K562 (cell line): ENCODE measurements at regions not wholly inside any gene's neighbourhood (a gene's known extent, or its start where the extent isn't known, plus 50 kb on each side); places are given as distances from the start of the nearest gene placed in this dataset.

Source experiments
- ATAC-seq: fragments of 200-7000 bp; cut with Tn5 transposase; 3 replicates; pipeline ENCODE4 v1.9.1; 2020; ENCODE audit warnings: moderate library complexity
- BruUV-seq: library from RNA; stranded (reverse); fragments of 400-500 nt; replicated peaks from 2 replicates; lab custom pipeline; 2021; lab: Mats Ljungman, UMichigan
- CTCF ChIA-PET: fragments of 300-600 bp; formaldehyde crosslinking; extraction: SDS; loops from one replicate; lab custom pipeline; 2021; ENCODE audit warnings: low intra/inter-chr PET ratio; lab: Yijun Ruan, JAX
- POLR2A ChIA-PET: fragments of 300-600, 350-650 bp; sonication (Branson Sonifier 250); formaldehyde crosslinking; extraction: SDS; loops from one replicate; lab custom pipeline; 2021; ENCODE audit warnings: antibody characterized with exemption, inconsistent platforms; lab: Yijun Ruan, JAX
- DNase-seq, 4 experiments: peaks; one replicate each; pipeline versions ENCODE4 v3.0.0 to v3.0.0-alpha.2; 2011 to 2018; ENCODE audit warnings: low spot score in 3 of 4, mixed read lengths in 3 of 4; ENCODE audit errors: extremely low read depth in 1 of 4
- FAIRE-seq: peaks from 2 replicates; lab custom pipeline; 2011; peaks lifted over from hg19 to GRCh38; lab: Jason Lieb, UNC
- H2AFZ ChIP-seq: 2 replicates; pipeline ENCODE4 v1.6.0; 2011; ENCODE audit warnings: low read depth, low read length, control low read depth, inconsistent platforms
- H3K27ac ChIP-seq: fragments of 200-600 bp; 3 replicates; pipeline ENCODE4 v1.8.0; 2011; ENCODE audit warnings: low read depth, mild to moderate bottlenecking, control low read depth, inconsistent platforms, low read length, moderate library complexity, mixed read lengths; ENCODE audit errors: extremely low read depth
- H3K27me3 ChIP-seq, 2 experiments: fragments of 300-600 bp in 1 of 2; 2 replicates in 1 of 2; 3 replicates in 1 of 2; pipeline versions ENCODE4 v1.6.0 to v1.8.0; 2011; ENCODE audit warnings: inconsistent platforms in 2 of 2, low read length in 2 of 2, mild to moderate bottlenecking in 1 of 2, mixed read lengths in 1 of 2, moderate library complexity in 1 of 2; ENCODE audit not compliant: control insufficient read depth in 2 of 2, insufficient read depth in 2 of 2
- H3K36me3 ChIP-seq: fragments of 300-600 bp; 3 replicates; pipeline ENCODE4 v1.8.0; 2011; ENCODE audit warnings: mild to moderate bottlenecking, low read length, inconsistent platforms; ENCODE audit not compliant: control insufficient read depth, insufficient read depth
- H3K4me1 ChIP-seq, 2 experiments: fragments of 200-600 bp in 1 of 2; replicated peaks in 1 of 2; 2 replicates in 1 of 2; 3 replicates in 1 of 2; pipeline versions ENCODE4 v1.5.1 to v1.8.0; 2011; ENCODE audit warnings: inconsistent platforms in 2 of 2, low read length in 2 of 2, mild to moderate bottlenecking in 1 of 2, mixed read lengths in 1 of 2, moderate library complexity in 1 of 2; ENCODE audit not compliant: control insufficient read depth in 2 of 2, insufficient read depth in 2 of 2
- H3K4me2 ChIP-seq: 2 replicates; pipeline ENCODE4 v1.6.1; 2011; ENCODE audit warnings: low read length, control low read depth, inconsistent platforms, mixed read lengths; ENCODE audit not compliant: insufficient read depth
- H3K4me3 ChIP-seq: fragments of 200-600 bp; sonication (generic), shearing (Covaris generic); 2 replicates; pipeline ENCODE4 v1.5.1; 2016; ENCODE audit warnings: control low read depth, inconsistent platforms
- H3K79me2 ChIP-seq: fragments of 200-600 bp; 3 replicates; pipeline ENCODE4 v1.8.0; 2011; ENCODE audit warnings: low read length, inconsistent platforms; ENCODE audit not compliant: control insufficient read depth, insufficient read depth
- H3K9ac ChIP-seq, 2 experiments: 2 replicates each; pipeline versions ENCODE4 v1.6.0 to v1.6.1; 2011; ENCODE audit warnings: low read depth in 2 of 2, low read length in 2 of 2, control low read depth in 1 of 2, inconsistent platforms in 1 of 2, mild to moderate bottlenecking in 1 of 2, mixed read lengths in 1 of 2; ENCODE audit not compliant: insufficient read depth in 1 of 2
- H3K9me1 ChIP-seq: one replicate; pipeline ENCODE4 v1.6.0; 2011; ENCODE audit warnings: inconsistent platforms, mild to moderate bottlenecking, low read length, moderate library complexity; ENCODE audit not compliant: control insufficient read depth, insufficient read depth
- H3K9me3 ChIP-seq: replicated peaks from 2 replicates; pipeline ENCODE4 v1.5.1; 2011; ENCODE audit warnings: low read depth, low read length, inconsistent platforms; ENCODE audit not compliant: control insufficient read depth, insufficient read depth
- H4K20me1 ChIP-seq: replicated peaks from 2 replicates; pipeline ENCODE4 v1.6.1; 2011; ENCODE audit warnings: low read length, inconsistent platforms, mixed read lengths; ENCODE audit not compliant: control insufficient read depth, insufficient read depth
- CBX5 ChIP-seq: IDR thresholded peaks from 2 replicates; pipeline ENCODE4 v1.6.1; 2014; ENCODE audit warnings: low read depth, borderline replicate concordance
- FIP1L1 ChIP-seq: fragments of 200-400 bp; formaldehyde crosslinking; IDR thresholded peaks from 2 replicates; pipeline ENCODE4 v1.6.1; 2018; ENCODE audit warnings: mild to moderate bottlenecking, low read depth, low read length; ENCODE audit not compliant: poor library complexity, severe bottlenecking
- HIVEP1 ChIP-seq: fragments of 250-450 bp; sonication (Bioruptor Pico); IDR thresholded peaks from 2 replicates; pipeline ENCODE4 v1.4.0; 2020; ENCODE audit warnings: mild to moderate bottlenecking
- HNRNPUL1 ChIP-seq: fragments of 200-400 bp; formaldehyde crosslinking; IDR thresholded peaks from 2 replicates; pipeline ENCODE4 v1.6.1; 2017; ENCODE audit warnings: low read length
- ILK ChIP-seq: fragments of 450-650 bp; IDR thresholded peaks from 2 replicates; pipeline ENCODE4 v1.6.1; 2016; ENCODE audit warnings: missing genetic modification characterization, low read depth, mild to moderate bottlenecking, missing compliant biosample characterization, moderate library complexity, borderline replicate concordance
- JUNB ChIP-seq: fragments of 450-650 bp; formaldehyde crosslinking; conservative IDR thresholded peaks from 2 replicates; pipeline ENCODE4 v1.4.0; 2020; ENCODE audit warnings: mild to moderate bottlenecking
- MED1 ChIP-seq: sonication (generic); formaldehyde crosslinking; IDR thresholded peaks from 2 replicates; pipeline ENCODE4 v1.8.1; 2023; ENCODE audit warnings: missing genetic modification reagents, borderline replicate concordance
- NR2C1 ChIP-seq, 2 experiments: fragments of 450-650 bp; IDR thresholded peaks; 2 replicates each; pipeline ENCODE4 v1.6.1; 2017; ENCODE audit warnings: mild to moderate bottlenecking in 2 of 2, antibody characterized with exemption in 1 of 2, inconsistent platforms in 1 of 2, missing compliant biosample characterization in 1 of 2, missing genetic modification characterization in 1 of 2
- RBM17 ChIP-seq: fragments of 200-400 bp; formaldehyde crosslinking; IDR thresholded peaks from 2 replicates; pipeline ENCODE4 v1.6.1; 2017; ENCODE audit warnings: low read depth, mild to moderate bottlenecking, low read length, borderline replicate concordance
- SIX5 ChIP-seq, 2 experiments: IDR thresholded peaks; 2 replicates each; pipeline ENCODE4 v1.6.1; 2011; ENCODE audit warnings: low read length in 2 of 2, borderline replicate concordance in 1 of 2, low read depth in 1 of 2, mild to moderate bottlenecking in 1 of 2, moderate library complexity in 1 of 2; ENCODE audit not compliant: insufficient read depth in 1 of 2
- ZNF175 ChIP-seq: fragments of 200-800 bp; sonication (Bioruptor generic); IDR thresholded peaks from 2 replicates; pipeline ENCODE4 v1.6.1; 2016; ENCODE audit warnings: low read depth, mild to moderate bottlenecking, missing genetic modification characterization, missing compliant biosample characterization
- WGBS: fragments of 100-300 bp; shearing (Covaris generic); methylation state at CpG from one replicate; pipeline ENCODE4 v1.1.6; 2016; ENCODE audit warnings: low coverage, mixed read lengths; ENCODE audit not compliant: insufficient coverage; ENCODE audit errors: missing lambda C conversion rate; 5-methylcytosine and 5-hydroxymethylcytosine counted together
- in situ Hi-C: fragments of 300-500 bp; cut with MboI; formaldehyde crosslinking; loops from 4 replicates; pipeline ENCODE4 v1.15.0; 2018; ENCODE audit warnings: inconsistent platforms, mixed read lengths
- intact Hi-C: fragments of 100-400 bp; cut with micrococcal nuclease; formaldehyde crosslinking; loops from 2 replicates; pipeline ENCODE4 v1.14.2; 2022
- TF ChIP-seq, protein P1 (sequence below): fragments of 250-450 bp; sonication (Bioruptor Pico); IDR thresholded peaks from 2 replicates; pipeline ENCODE4 v1.5.0; 2020; ENCODE audit warnings: mild to moderate bottlenecking
- TF ChIP-seq, protein P2 (sequence below): sonication (generic); formaldehyde crosslinking; IDR thresholded peaks from 2 replicates; pipeline ENCODE4 v1.5.0; 2020; ENCODE audit warnings: missing genetic modification reagents

DNA sequence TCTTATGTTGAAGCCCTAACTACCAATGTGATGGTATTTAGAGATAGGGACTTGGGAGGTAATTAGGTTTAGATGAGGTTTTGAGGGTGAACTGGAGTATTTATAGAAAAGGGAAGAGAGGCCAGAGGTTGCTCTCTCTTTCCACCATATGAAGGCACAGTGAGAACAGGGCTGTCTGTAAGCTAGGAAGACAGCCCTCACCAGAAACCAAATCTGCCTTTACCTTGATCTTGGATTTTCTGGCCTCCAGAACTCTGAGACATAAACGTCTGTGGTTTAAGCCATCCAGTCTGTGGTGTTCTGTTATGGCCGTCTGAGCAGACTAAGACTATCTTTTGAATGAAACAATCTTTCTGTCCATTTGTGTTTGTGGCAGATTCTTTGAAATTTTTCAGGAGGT, 223.7 kb downstream of the PDHA2 start:
- POLR2A ChIA-PET, result no interaction called here
- in situ Hi-C loops, result no loop called here
- no peak for DNase-seq
- Histone ChIP-seq H3K27me3 (no peaks in the 10 kb centered on the region), H3K4me2 (no peak overlapping the region)
- TF ChIP-seq NR2C1 (IDR thresholded peaks at IDR 0.05), result no peak
- TF ChIP-seq NR2C1 (tag; IDR thresholded peaks at IDR 0.05), result no peak
- no peak for TF ChIP-seq FIP1L1
- TF ChIP-seq HIVEP1 (CRISPR knock-in tag), result no peak
- TF ChIP-seq, protein P1, sequence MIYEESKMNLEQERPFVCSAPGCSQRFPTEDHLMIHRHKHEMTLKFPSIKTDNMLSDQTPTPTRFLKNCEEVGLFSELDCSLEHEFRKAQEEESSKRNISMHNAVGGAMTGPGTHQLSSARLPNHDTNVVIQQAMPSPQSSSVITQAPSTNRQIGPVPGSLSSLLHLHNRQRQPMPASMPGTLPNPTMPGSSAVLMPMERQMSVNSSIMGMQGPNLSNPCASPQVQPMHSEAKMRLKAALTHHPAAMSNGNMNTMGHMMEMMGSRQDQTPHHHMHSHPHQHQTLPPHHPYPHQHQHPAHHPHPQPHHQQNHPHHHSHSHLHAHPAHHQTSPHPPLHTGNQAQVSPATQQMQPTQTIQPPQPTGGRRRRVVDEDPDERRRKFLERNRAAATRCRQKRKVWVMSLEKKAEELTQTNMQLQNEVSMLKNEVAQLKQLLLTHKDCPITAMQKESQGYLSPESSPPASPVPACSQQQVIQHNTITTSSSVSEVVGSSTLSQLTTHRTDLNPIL (CRISPR knock-in tag), result no peak
- no peak for TF ChIP-seq CBX5
- no peak for TF ChIP-seq ZNF175
- no peak for TF ChIP-seq MED1 (CRISPR knock-in tag)
- no peak for TF ChIP-seq JUNB
- TF ChIP-seq SIX5 (IDR thresholded peaks at IDR 0.05; ENCODE audit: borderline replicate concordance in 1 of 2, insufficient read depth in 1 of 2, low read depth in 1 of 2, low read length in 2 of 2), result no peak
- no peak for TF ChIP-seq ILK (tag)
- no peak for TF ChIP-seq HNRNPUL1
- TF ChIP-seq RBM17, result no peak
- TF ChIP-seq, protein P2, sequence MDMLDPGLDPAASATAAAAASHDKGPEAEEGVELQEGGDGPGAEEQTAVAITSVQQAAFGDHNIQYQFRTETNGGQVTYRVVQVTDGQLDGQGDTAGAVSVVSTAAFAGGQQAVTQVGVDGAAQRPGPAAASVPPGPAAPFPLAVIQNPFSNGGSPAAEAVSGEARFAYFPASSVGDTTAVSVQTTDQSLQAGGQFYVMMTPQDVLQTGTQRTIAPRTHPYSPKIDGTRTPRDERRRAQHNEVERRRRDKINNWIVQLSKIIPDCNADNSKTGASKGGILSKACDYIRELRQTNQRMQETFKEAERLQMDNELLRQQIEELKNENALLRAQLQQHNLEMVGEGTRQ (CRISPR knock-in tag), result no peak
- TF ChIP-seq, all 486 proteins: peak for 0
- intact Hi-C loops, result no loop called here
- Histone ChIP-seq H3K79me2 (no peaks in the 10 kb centered on the region), H3K9me3 (no peaks in the 10 kb centered on the region), H3K27ac (no peak overlapping the region), H3K9ac (no peak overlapping the region), H3K4me3 (no peak overlapping the region), H2AFZ (no peak overlapping the region), H3K36me3 (no peaks in the 10 kb centered on the region), H4K20me1 (no peaks in the 10 kb centered on the region), H3K9me1 (no peaks in the 10 kb centered on the region), H3K4me1 (no peaks in the 10 kb centered on the region)
- 0% methylated on average over 2 of the region's 2 CpGs for WGBS
- FAIRE-seq, result no peak
- no peak for ATAC-seq
- CTCF ChIA-PET, result no interaction called here
- no TSS peak for BruUV-seq
